Chondrocyte (in vitro differentiated cells): ENCODE measurements at regions not wholly inside any gene's neighbourhood (a gene's known extent, or its start where the extent isn't known, plus 50 kb on each side); places are given as distances from the start of the nearest gene placed in this dataset.

Experiments used
- DNase-seq: peaks from one replicate; pipeline ENCODE4 v3.0.0; 2021; ENCODE audit warnings: mixed read lengths, low spot score
- H3K27ac Mint-ChIP-seq: one replicate; pipeline ENCODE4 v1.8.0; 2021; ENCODE audit warnings: mild to moderate bottlenecking, moderate library complexity, mixed read lengths; ENCODE audit not compliant: unreplicated experiment
- H3K27me3 Mint-ChIP-seq: 2 replicates; pipeline ENCODE4 v1.8.0; 2021; ENCODE audit warnings: low read depth, mixed read lengths
- H3K36me3 Mint-ChIP-seq: 2 replicates; pipeline ENCODE4 v1.8.0; 2021; ENCODE audit warnings: low read depth, mixed read lengths
- H3K4me1 Mint-ChIP-seq: 2 replicates; pipeline ENCODE4 v1.8.0; 2021; ENCODE audit warnings: low read depth, mild to moderate bottlenecking, mixed read lengths
- H3K4me3 Mint-ChIP-seq: one replicate; pipeline ENCODE4 v1.8.0; 2021; ENCODE audit warnings: mild to moderate bottlenecking, moderate library complexity, mixed read lengths; ENCODE audit not compliant: unreplicated experiment
- H3K9me3 Mint-ChIP-seq: 2 replicates; pipeline ENCODE4 v1.8.0; 2021; ENCODE audit warnings: low read depth, mixed read lengths
- CTCF ChIP-seq: fragments of 200-600 bp; sonication (generic); IDR thresholded peaks from 2 replicates; pipeline ENCODE4 v1.5.0; 2021; ENCODE audit warnings: antibody characterized with exemption, mild to moderate bottlenecking, moderate library complexity

- no peak for TF ChIP-seq CTCF
- H3K4me1 Mint-ChIP-seq, result peaks cover 11% of the 10 kb centered on the region
- H3K4me3 Mint-ChIP-seq, result no peak overlapping the region
- DNase-seq, result no peak
- no peaks in the 10 kb centered on the region for H3K27me3 Mint-ChIP-seq
- H3K36me3 Mint-ChIP-seq, result no peaks in the 10 kb centered on the region
- no peaks in the 10 kb centered on the region for H3K9me3 Mint-ChIP-seq
- no peak overlapping the region for H3K27ac Mint-ChIP-seq
Measured at GRCh38 chr3:124601190-124601589, 129.1 kb upstream of the UMPS start.

DNA sequence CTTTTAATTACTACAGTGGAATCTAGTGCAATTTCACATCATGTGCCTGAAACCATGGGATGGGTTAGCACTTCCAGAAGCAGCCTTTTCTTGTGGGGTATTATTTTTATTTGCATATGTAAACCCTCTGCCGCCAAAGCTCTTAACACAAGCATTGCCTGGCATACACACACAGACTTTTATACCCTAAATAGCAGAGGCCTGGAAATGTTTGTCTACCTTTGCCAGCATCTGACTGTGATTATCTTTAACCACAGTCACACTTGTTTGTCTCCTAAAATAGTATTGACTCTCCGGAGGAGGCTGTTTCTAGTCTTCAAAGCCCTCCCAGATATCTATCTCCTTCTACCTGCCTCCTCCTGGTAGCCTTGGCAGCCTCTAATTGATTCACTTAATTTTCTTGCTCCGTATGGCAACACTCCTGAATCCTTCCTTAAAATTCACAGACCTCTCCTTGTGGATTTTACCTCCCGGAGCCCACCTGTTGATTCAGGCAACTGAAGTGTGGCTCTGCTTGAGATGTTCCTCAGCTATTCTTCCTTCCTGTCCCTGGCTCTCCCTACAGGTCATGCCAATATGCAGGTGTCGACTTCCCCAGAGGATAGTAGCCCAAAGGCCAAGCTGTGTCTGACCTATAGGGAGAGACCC, 127.1 kb upstream of the UMPS start:
- Mint-ChIP-seq H3K4me3 (no peak overlapping the region), H3K27ac (no peak overlapping the region), H3K4me1 (peaks cover 23% of the 10 kb centered on the region), H3K27me3 (no peaks in the 10 kb centered on the region), H3K36me3 (no peaks in the 10 kb centered on the region), H3K9me3 (no peaks in the 10 kb centered on the region)
- no peak for TF ChIP-seq CTCF
- DNase-seq, result no peak

DNA sequence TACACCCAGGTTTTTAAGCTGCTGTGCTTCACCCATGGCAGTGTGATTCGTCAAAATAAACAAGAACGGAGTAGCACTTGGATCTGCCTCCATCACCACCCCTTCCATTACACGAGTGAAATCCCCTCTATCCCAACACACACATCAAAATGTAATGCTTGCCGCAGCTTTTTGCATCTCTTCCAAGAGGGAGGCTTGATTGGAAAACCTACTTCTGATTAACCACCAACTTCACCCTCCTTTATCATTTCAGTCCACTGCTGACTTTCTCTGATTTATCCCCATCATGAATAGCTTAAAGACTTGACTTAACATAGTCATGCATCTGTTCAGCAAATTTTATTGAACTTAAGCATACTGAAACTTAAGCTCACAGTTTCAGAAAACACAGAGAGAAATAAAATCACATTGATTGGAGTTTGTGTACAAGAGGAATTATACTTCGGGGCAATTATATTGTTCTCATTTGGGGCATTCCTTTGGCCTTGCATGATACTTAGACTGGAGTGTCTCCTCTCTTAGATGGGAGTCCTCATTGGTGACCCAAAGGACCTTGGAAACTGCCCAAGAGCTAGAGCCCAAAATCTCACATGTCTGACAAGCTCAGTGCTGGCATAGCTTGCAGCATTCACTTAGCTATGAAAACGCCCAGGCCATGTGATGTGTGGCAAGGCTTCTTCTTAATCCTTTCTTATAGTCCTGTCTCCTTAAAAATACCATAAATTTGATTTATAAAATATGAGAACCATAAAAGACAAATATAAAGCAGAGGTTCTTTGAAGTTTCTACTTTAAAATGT, 124.3 kb upstream of the UMPS start:
- no peak overlapping the region for H3K4me3 Mint-ChIP-seq
- no peak for DNase-seq
- no peak overlapping the region for H3K27ac Mint-ChIP-seq
- H3K36me3 Mint-ChIP-seq, result no peaks in the 10 kb centered on the region
- no peak for TF ChIP-seq CTCF
- peaks cover 17% of the 10 kb centered on the region for H3K4me1 Mint-ChIP-seq
- H3K9me3 Mint-ChIP-seq, result no peaks in the 10 kb centered on the region
- no peaks in the 10 kb centered on the region for H3K27me3 Mint-ChIP-seq

DNA sequence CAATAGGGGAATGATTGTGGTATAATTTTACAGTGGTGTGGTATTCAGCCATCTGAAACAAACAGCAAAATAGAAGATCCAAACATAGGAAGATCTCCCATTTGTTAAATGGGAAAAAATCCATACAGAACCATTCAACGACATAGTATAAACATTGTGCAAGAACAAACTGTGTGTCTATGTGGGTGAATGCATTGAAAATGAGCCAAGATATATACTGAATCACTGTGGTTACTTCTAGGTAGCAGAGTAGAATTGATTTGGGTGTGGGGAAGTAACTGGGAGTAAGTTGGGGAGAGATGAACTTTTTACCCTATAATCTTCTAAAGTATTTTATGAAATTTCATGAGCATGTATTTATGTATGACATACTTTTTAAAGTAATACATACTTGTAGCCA, 123.1 kb upstream of the UMPS start:
- Mint-ChIP-seq H3K9me3 (no peaks in the 10 kb centered on the region), H3K4me3 (no peak overlapping the region), H3K4me1 (peaks cover 17% of the 10 kb centered on the region), H3K27ac (no peak overlapping the region), H3K36me3 (no peaks in the 10 kb centered on the region), H3K27me3 (no peaks in the 10 kb centered on the region)
- DNase-seq, result no peak
- TF ChIP-seq CTCF, result no peak

DNA sequence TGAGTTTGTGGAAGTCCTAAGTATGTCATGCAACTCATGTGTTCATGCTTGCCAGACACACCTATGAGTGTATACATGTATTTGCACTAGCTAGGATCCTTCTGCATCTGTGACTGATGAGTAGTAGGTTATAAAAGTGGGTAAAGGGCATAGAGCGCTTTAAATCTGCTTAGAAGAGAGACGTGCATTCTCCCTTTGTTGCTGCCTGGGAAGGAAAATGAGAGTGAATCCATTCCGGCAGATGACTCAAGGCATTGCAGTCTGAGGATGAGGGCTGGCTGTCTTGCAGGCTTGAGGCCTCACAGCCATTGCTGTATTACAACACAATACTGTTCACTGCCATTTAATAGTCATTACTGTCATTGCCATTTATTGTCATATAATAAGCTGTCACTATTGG, 120.8 kb upstream of the UMPS start:
- Mint-ChIP-seq H3K27ac (no peak overlapping the region), H3K27me3 (no peaks in the 10 kb centered on the region), H3K4me3 (no peak overlapping the region), H3K4me1 (peaks cover 17% of the 10 kb centered on the region), H3K9me3 (no peaks in the 10 kb centered on the region), H3K36me3 (no peaks in the 10 kb centered on the region)
- TF ChIP-seq CTCF, result no peak
- no peak for DNase-seq
